GM21717 (cell line): ENCODE measurements at regions not wholly inside any gene's neighbourhood (a gene's known extent, or its start where the extent isn't known, plus 50 kb on each side); places are given as distances from the start of the nearest gene placed in this dataset.
"Not testable (repeated sequence)": the region's sequence is repeated elsewhere in the genome, so short reads cannot be mapped to it uniquely, and the experiment has no call there.

Experiments
- ATAC-seq: cut with Tn5 transposase; IDR thresholded peaks from one replicate; pipeline ENCODE4 v1.9.1; 2021; ENCODE audit warnings: mild to moderate bottlenecking, moderate library complexity; ENCODE audit not compliant: unreplicated experiment

DNA sequence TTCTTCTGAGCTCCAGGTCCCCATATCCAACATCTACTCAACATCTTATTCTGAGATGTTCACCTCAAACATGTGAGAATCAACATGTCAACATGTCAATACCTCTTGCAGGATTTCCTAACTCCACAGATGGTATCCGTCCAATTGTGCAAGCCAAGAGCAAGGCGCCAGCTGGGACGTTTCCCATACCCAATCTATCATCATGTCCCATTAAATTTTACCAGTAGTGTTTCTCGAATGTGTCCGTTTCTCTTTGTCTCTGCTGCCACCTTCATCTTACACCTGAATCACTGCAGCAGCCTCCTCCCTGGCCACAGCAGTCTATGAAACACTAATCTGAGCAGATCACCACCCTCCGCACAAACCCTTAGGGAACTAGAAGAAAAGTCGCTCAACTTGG lies 78.0 kb upstream of the RPS6KA2 start:
- ATAC-seq: no peak

DNA sequence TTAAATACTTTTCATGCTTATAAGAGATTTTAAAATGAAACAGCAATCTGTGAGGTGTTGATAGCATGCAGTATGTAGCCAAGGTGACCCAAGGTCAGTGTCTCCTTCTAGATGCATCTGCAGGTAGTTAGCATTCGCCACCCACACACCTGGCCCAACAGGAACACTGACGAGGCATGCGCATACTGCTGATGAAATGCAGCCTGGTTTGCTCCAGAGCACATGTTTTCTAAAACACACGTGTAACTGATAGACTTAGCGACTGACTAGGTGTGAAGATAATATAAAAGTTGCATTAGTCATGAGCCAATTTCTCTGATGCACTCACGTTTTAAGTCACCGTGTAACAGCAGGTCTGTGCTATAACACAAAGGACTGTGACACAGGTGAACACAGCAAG lies 77.1 kb upstream of the RPS6KA2 start:
- ATAC-seq: no peak

DNA sequence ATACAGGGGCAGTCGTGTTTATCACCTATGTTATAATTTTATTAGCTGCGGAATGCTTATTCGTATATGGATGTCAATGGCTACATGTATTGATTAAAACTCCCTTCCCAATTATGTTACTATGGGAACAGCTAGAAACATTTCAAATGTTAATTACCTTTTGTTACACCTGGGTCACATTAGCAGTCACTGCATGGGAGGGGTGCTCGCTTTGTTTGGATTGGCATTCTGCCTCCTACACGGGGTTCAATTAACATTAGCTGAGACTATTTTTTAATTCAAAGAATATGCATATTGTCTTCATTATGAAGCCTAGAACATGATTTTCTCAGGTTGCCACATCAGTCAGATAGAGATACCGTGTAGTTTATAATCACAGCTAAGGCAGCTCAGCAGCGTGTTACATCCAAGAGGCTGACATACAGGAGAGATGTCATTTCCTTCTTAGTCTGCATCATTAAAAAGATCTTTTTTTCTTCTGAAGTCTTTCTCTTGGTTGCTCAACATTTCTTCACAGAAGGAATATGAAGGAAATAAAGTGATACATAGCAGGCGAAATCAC lies 76.2 kb upstream of the RPS6KA2 start:
- ATAC-seq: no peak

DNA sequence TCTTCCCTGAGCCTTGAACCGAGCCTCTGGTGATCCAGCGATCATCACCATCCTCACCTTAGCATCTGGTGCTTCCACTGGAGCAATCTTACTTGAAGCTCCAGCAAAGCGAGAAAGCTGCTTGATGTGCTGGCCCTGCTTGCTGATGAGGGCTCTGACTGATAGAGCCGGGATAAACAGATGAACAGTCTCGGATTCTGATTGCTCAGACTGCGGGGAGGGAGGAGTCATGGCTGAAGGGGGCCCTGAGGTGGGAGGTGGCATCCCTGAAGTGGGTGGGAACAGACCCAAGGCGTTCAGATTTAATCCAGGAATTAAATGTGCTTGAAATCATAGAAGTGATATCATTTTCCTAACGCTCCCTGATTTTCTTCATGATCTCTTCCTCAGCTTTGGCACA lies 74.4 kb upstream of the RPS6KA2 start:
- not testable (repeated sequence) for ATAC-seq

DNA sequence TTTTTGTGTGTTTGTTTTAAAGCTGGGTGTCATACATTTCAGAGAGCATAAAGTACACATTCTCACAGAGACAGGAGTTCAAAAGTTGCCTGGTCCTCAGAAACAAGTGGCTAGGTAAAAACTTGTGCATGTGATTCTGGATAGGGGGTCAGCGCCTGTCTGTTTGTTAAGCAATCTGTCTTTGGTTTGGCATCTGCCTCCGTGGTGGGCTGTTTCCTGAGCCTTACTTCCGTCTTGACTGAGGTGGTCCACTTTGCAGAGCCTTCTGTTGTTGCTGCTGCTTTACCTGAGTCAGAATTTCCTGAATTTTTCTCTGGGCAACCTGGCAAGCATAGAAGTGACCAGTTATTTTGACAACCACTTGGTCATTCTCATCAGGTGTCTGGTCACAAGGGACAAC lies 73.8 kb upstream of the RPS6KA2 start:
- ATAC-seq: not testable (repeated sequence)

DNA sequence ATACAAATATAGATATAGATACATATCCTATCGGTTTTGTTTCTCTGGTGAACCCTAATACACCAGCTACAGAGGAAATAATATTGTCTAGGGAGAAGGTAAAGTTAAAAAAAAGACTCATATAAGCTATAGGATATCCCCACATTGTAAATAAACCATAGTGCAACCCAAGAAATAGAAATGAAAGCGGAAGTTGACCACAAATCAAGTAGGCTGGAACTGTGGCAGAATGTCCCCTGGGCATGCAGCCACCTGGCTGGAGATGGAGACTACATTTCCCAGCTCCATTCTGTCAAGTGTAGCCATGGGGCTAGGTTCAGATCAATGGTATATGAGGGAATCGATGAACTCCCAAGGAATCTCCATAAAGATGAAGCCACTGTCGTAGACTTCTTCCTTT lies 70.1 kb upstream of the RPS6KA2 start:
- no peak for ATAC-seq

DNA sequence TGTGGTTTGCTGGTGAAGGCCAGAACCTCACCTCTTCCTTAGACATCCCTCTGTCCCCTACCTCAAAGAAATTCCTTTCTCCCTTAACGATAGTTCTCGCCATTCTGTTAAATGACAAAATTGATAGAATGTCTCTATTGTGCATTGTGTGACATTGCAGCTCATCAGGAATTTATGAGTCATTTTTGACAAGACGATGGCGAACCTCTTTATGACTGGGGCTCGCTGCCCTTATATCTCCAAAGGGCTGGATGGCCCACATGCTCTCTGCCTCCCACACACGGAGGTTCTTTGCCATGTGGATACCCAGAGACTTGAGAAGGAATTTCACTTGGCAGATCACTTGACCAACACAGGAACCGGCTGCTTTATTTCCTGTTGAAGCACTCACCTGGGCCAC lies 66.8 kb upstream of the RPS6KA2 start:
- no peak for ATAC-seq

DNA sequence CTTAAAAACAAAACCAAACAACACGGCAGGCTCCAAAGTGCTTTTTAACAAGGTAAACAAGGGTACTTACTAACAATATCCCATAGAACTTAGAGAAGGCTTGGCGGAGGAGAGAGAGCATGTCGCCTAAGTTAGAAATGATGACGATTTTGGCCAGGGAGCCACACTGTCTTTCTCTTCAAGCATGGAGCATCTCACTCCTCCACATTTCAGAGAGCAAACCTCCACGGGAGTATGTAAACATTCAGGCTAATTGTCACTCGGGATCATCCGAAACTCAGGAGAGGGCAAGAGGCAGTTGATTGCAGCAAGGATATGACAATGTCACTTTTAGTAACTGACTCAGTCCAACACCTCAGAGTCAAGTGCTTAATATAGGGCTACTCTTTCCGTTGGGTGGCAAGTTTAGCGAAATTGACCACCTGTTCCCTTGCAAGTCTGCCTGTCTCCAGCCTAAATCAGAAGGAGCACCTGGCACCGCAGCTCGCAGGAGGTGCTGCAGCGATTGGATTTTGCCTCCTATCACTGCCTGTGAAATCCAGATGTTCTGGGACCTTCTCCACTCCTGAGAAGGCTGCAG lies 65.8 kb upstream of the RPS6KA2 start:
- no peak for ATAC-seq

DNA sequence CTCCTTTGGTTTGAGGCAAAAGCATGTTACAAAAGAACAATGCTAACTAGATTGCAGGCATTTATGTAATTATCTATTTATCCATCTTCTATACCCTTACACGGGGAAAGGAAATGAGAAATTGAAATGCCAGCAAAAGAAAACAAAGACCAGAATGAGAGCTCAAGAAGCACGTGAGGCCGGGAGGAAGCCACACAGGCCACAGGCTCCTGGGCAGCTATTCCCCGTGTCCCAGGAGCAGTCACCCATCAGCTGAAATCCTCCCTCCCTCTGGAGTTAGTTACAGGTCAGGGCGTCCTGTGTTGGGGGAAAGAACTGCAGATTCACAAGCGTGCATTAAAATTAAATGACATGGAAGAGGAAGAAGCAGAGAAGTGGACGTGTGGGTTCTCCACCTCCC lies 64.7 kb upstream of the RPS6KA2 start:
- no peak for ATAC-seq

DNA sequence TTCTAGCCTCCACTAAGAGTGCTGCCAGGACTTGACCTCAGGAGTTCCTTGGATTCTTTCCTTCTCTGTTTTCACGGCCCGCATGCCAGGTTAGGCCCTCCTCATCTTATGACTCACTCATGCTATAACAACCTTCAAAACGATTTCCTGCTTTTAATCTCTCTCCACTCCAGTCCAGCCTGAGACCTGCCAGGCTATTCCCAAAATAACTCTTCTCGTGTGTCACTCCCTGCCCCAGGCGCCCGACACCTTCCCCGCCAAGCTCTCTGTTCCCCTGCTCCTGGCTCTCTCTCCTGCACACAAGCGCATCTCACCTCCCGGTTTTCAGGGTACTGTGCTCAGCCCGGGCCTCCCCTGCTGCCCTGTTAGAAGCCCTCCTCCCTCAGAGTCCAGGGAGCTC lies 64.1 kb upstream of the RPS6KA2 start:
- ATAC-seq: no peak

DNA sequence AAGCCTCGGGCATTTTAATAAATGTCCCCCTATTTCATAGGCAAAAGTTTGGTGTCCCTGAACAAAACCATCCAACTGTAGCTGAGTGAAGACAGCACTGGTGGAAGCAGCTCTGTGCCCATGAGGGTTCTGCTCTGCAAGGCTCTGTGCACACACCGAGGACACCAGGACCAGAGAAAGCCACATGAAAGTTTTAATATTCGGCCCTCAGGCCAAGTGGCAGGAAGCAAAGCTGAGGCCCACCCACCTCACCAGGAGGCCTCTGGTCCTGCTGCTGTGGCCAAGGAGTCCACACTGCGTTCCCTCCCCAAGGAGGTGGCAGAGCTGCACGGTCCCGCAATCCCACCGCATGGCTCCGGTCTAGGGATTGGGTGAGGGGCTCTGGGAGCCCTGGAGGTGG lies 62.6 kb upstream of the RPS6KA2 start:
- no peak for ATAC-seq

DNA sequence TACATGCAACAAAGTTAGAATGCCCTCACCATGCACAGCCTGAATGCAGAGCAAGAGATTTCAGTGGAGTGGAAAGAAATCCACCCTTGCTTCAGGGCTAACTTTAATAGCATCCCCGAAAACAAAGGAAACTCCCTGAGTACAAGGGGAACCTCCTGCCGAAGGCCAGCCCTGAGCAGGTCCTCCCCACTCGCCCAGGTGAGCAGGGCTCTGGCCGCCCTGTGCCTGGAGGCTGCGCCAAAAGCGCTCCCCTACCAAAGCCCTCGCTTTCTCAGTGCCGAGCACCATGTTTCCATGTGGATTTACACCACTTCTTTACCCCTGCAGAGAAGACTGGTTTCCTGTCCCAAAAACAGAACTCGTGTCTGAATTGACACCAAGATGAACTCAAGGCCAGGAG lies 61.9 kb upstream of the RPS6KA2 start:
- no peak for ATAC-seq

DNA sequence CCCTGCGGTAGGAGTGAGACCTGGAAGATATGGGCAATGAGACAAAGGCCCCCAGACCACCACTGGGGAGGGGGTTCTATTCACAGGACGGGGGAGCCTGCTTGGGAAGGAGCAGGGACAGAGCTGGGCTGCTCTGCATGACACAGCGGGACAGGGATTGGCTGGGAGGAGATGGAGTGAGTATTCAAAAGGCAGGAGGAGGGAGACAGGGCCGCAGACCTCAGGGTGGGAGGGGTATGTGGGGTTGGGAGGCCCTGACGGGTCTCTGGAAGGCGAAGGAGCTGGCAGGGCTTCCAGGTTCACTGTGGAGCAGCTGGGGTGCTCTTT lies 60.8 kb upstream of the RPS6KA2 start:
- ATAC-seq: no peak

DNA sequence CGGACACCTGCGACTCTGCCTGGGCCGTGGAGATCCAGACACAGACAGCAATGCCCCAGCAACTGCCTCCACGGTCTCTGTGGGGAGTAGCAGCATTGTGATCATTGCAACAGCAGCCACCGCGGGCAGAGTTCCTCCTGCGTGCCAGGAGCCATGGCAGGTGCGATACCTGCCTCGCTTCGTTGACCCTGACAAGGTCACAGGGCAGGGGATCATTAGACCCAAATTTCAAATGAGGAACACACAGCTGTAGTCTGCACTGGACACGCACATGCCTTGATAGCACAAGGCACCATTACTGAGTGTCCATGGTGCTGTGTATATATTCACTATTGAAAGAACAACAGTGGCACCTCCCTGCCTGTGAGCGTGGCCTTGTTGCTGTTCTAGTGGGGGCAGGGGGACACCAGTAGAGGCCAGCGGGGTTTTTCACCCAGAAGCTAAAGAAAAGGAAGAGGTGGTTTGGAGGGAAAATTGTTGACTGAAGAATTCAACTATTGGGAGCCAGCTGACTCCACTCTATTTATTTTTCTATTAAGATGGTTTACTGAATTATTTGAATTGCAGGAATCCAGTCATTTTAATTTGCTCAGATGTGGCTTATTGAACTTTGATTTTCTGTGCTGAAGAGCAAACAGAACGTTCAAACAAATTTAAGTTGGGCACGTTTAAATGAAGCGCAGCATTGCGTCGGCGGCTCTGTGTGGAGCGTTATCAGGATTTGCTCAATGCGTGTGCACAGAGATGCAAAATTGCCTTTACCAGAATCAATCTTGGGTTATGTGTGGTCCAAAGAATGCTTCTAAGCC lies 60.2 kb upstream of the RPS6KA2 start:
- ATAC-seq: no peak

DNA sequence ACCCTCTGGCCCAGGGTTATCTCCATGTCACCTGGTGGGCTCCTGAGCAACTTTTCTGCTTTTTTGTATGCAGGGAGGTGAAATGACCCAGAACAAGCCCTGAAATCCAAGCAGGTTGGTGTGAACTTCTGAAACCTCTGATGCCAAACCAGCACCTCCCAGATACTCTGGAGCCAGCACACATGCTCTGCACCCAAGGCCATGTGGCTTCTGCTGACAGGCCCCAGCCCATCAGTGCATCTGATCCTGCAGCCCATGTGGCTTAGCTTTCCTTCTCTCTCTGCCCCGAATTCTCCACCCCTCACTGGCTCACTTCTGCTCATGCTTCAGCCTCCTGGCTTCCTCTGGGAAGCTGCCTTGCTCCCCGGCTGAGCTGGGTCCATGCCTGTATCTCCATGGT lies 59.3 kb upstream of the RPS6KA2 start:
- no peak for ATAC-seq

DNA sequence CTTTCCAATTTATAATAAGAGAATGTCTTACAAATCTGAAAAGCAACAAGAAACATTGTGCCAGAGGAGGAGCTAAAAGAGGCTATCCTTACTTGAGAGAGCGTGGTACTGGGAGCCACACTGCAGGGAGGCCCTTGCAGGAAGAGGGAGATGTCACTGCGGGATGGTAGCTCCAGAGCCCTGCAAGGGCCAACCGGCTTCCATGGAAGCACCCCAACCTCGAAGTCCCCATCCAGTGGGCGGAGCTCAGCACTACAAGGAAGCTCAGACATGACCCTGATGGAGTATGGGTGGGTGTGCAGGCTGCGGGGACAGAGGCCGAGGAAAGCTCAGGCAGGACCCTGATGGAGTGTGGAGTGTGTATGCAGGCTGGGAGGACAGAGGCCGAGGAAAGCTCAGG lies 57.8 kb upstream of the RPS6KA2 start:
- ATAC-seq: no peak

DNA sequence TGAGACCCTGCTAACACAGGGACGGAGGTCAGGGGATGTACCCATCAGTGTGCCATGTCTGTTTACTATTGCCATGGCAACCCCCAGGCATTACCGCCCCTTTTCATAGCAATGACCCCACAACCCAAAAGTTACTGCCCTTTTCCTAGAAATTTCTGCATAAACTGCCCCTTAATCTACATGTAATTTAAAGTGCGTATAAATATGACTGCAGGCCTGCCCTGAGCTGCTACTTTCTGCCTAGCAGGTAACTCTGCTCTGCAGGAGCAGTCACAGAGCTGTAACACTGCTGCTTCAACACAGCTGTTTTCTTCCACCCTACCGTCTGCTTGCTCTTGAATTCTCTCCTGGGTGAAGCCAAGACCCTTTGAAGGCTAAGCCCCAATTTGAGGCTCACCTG lies 57.1 kb upstream of the RPS6KA2 start:
- no peak for ATAC-seq

DNA sequence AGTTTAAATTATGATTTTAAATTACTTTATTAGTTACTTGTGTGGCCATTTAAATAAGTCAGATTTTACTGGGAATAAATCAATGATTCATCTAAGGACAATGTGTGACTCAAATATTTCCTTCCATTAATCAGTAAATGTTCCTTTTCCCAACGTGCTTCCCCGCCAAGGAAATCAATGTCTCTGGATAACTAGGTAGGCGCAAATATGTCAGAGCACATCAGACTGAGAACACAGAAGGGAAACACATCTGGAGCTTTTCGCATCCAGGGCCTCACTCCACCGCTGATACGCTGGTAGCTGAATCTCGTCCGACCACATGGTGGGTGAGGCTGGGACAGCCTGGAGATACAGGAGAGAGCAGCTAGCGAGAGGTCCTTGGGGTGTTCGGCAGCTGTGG lies 56.4 kb upstream of the RPS6KA2 start:
- ATAC-seq: no peak

DNA sequence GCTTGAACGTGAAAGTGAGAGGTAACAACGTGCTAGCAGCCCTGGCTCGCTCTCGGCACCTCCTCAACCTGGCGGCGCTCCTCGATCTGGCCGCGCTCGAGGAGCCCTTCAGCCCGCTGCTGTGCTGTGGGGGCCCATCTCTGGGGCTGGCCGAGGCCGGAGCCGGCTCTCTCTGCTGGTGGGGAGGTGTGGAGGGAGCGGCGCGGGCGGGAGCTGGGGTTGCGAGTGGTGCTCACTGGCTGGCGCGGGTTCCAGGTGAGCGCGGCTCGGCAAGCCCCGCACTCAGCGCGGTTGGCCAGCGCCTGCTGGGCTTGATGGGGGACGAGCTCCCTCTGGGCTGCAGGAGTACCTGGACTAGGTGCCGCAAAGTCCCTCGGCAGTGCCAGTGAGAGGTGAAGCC lies 52.5 kb upstream of the RPS6KA2 start:
- ATAC-seq: no peak

DNA sequence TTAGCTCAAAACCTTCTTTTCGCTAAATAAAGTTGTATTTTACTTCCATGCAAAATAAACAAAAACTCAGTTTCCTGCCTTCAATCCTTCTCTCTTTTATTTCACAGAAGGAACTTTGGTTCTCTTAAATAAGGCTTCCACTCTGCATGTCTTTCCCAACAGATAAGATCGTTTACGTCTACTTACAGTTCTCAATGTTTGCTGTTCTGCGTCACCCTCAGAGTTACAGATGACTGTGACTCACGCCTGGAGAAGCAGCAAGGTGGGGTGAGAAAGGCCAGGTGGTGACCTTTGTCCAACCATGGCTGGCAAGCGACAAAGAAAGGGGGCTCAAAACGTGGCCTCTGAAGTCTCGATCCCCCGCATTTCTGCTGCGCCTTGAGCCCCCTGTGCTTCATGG lies 51.4 kb upstream of the RPS6KA2 start:
- ATAC-seq: no peak

DNA sequence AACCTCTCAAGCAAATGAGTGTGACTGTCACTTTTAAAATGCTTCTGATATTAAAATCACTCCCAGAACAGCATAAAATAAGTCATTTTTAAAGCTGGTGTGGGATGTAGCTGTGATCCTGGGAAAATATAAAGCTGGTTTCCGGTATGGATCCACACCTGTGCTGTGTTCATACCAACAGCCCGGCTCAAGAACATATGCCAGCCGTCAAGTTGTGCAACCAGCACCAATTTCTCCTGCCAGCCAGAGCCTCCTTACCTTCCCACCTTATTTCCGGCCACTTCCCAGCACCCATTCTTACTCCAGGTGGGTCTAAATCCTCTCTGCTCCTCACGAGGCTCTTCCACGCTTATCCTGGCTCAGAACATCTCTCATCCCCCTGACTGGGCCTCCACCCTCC lies 50.9 kb upstream of the RPS6KA2 start:
- no peak for ATAC-seq
